Astrocyte (in vitro differentiated cells and primary cell): ENCODE measurements at regions not wholly inside any gene's neighbourhood (a gene's known extent, or its start where the extent isn't known, plus 50 kb on each side); places are given as distances from the start of the nearest gene placed in this dataset.

Experiments used
- DNase-seq: peaks from one replicate; pipeline ENCODE4 v3.0.0-alpha.2; 2010; ENCODE audit warnings: low read depth
- FAIRE-seq: peaks from 2 replicates; lab custom pipeline; 2011; peaks lifted over from hg19 to GRCh38; lab: Jason Lieb, UNC
- H2AFZ ChIP-seq: 2 replicates; pipeline ENCODE4 v1.6.0; 2012; ENCODE audit warnings: low read depth, low read length, inconsistent platforms
- H3K27ac ChIP-seq: 2 replicates; pipeline ENCODE4 v1.5.1; 2011; ENCODE audit warnings: low read depth, low read length, inconsistent platforms
- H3K27me3 ChIP-seq: 2 replicates; pipeline ENCODE4 v1.6.0; 2011; ENCODE audit warnings: low read length, inconsistent platforms; ENCODE audit not compliant: insufficient read depth
- H3K36me3 ChIP-seq: 2 replicates; pipeline ENCODE4 v1.5.1; 2011; ENCODE audit warnings: low read length, inconsistent platforms; ENCODE audit not compliant: insufficient read depth
- H3K4me1 ChIP-seq: 2 replicates; pipeline ENCODE4 v1.5.1; 2011; ENCODE audit warnings: low read length, inconsistent platforms; ENCODE audit not compliant: insufficient read depth
- H3K4me2 ChIP-seq: 2 replicates; pipeline ENCODE4 v1.6.0; 2012; ENCODE audit warnings: low read length, inconsistent platforms
- H3K4me3 ChIP-seq: 2 replicates; pipeline ENCODE4 v1.5.1; 2011; ENCODE audit warnings: low read depth, mild to moderate bottlenecking, low read length, inconsistent platforms; ENCODE audit not compliant: insufficient read depth
- H3K79me2 ChIP-seq: 2 replicates; pipeline ENCODE4 v1.6.0; 2012; ENCODE audit warnings: mild to moderate bottlenecking, low read length, inconsistent platforms; ENCODE audit not compliant: insufficient read depth
- H3K9ac ChIP-seq: 2 replicates; pipeline ENCODE4 v1.6.0; 2012; ENCODE audit warnings: mild to moderate bottlenecking, low read length, inconsistent platforms
- H3K9me3 ChIP-seq: 2 replicates; pipeline ENCODE4 v1.5.1; 2012; ENCODE audit warnings: low read depth, mild to moderate bottlenecking, low read length, inconsistent platforms; ENCODE audit not compliant: insufficient read depth
- H4K20me1 ChIP-seq: 2 replicates; pipeline ENCODE4 v1.6.0; 2012; ENCODE audit warnings: low read length, inconsistent platforms; ENCODE audit not compliant: insufficient read depth
- H3K27ac Mint-ChIP-seq: one replicate; pipeline ENCODE4 v1.8.0; 2021; ENCODE audit warnings: mild to moderate bottlenecking, mixed read lengths; ENCODE audit not compliant: unreplicated experiment
- H3K27me3 Mint-ChIP-seq: one replicate; pipeline ENCODE4 v1.8.0; 2021; ENCODE audit warnings: low read depth, mixed read lengths; ENCODE audit not compliant: unreplicated experiment
- H3K36me3 Mint-ChIP-seq: one replicate; pipeline ENCODE4 v1.8.0; 2021; ENCODE audit warnings: low read depth, mixed read lengths; ENCODE audit not compliant: unreplicated experiment
- H3K4me1 Mint-ChIP-seq: one replicate; pipeline ENCODE4 v1.8.0; 2021; ENCODE audit warnings: low read depth, mixed read lengths; ENCODE audit not compliant: unreplicated experiment
- H3K4me3 Mint-ChIP-seq: one replicate; pipeline ENCODE4 v1.8.0; 2021; ENCODE audit warnings: mild to moderate bottlenecking, moderate library complexity, mixed read lengths; ENCODE audit not compliant: unreplicated experiment
- H3K9me3 Mint-ChIP-seq: one replicate; pipeline ENCODE4 v1.8.0; 2021; ENCODE audit warnings: mild to moderate bottlenecking, mixed read lengths; ENCODE audit not compliant: unreplicated experiment
- EZH2 ChIP-seq: IDR thresholded peaks from 2 replicates; pipeline ENCODE4 v1.6.1; 2012; ENCODE audit warnings: mild to moderate bottlenecking, low read length, inconsistent platforms; ENCODE audit not compliant: insufficient read depth
- TF ChIP-seq, protein P1 (sequence below): IDR thresholded peaks from 2 replicates; pipeline ENCODE4 v1.5.1; 2011; ENCODE audit warnings: low read depth, mild to moderate bottlenecking, inconsistent platforms, low read length, moderate library complexity; ENCODE audit not compliant: insufficient read depth

DNA sequence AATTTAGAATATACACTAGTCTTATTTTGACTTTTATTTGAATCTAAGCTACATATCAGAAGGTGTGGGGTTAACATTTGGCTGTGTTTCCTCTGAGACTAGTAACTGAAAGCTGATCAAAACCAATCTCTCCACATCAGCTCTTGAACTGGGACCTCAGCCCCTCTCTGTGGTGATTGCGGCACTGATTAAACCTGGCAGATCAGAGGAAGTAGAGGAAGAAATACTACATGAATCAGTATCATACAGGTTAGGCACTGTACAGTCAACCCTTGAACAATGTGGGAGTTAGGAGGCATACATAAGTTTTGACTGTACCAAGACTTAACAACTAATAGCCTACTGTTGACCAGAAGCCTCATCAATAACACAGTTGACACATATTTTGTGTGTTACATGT, 122.5 kb upstream of the C1orf87 start:
- H3K9me3 ChIP-seq = no peaks in the 10 kb centered on the region
- Mint-ChIP-seq H3K9me3 (no peaks in the 10 kb centered on the region), H3K36me3 (no peaks in the 10 kb centered on the region), H3K4me1 (no peaks in the 10 kb centered on the region), H3K27me3 (no peaks in the 10 kb centered on the region), H3K27ac (no peak overlapping the region), H3K4me3 (no peak overlapping the region)
- H3K27ac ChIP-seq = no peak overlapping the region
- no peaks in the 10 kb centered on the region for H4K20me1 ChIP-seq
- H3K79me2 ChIP-seq = no peaks in the 10 kb centered on the region
- TF ChIP-seq, protein P1, sequence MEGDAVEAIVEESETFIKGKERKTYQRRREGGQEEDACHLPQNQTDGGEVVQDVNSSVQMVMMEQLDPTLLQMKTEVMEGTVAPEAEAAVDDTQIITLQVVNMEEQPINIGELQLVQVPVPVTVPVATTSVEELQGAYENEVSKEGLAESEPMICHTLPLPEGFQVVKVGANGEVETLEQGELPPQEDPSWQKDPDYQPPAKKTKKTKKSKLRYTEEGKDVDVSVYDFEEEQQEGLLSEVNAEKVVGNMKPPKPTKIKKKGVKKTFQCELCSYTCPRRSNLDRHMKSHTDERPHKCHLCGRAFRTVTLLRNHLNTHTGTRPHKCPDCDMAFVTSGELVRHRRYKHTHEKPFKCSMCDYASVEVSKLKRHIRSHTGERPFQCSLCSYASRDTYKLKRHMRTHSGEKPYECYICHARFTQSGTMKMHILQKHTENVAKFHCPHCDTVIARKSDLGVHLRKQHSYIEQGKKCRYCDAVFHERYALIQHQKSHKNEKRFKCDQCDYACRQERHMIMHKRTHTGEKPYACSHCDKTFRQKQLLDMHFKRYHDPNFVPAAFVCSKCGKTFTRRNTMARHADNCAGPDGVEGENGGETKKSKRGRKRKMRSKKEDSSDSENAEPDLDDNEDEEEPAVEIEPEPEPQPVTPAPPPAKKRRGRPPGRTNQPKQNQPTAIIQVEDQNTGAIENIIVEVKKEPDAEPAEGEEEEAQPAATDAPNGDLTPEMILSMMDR = no peak
- no peak overlapping the region for H3K4me3 ChIP-seq
- no peaks in the 10 kb centered on the region for H3K36me3 ChIP-seq
- no peak overlapping the region for H3K4me2 ChIP-seq
- no peak overlapping the region for H2AFZ ChIP-seq
- no peak for FAIRE-seq
- no peaks in the 10 kb centered on the region for H3K4me1 ChIP-seq
- no peak for DNase-seq
- H3K9ac ChIP-seq = no peak overlapping the region
- H3K27me3 ChIP-seq = no peaks in the 10 kb centered on the region

DNA sequence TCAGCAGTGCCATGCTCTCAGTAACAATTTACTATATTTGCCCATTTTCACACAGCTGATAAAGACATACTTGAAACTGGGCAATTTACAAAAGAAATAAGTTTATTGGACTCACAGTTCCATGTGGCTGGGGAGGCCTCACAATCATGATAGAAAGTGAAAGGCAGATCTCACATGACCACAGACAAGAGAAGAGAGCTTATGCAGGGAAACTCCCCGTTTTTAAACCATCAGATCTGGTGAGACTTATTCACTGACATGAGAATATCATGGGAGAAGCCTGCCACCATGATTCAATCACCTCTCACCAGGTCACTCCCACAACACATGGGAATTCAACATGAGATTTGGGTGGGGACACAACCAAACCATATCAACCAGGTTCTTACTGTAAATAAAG, 112.1 kb upstream of the C1orf87 start:
- no peaks in the 10 kb centered on the region for H3K9me3 ChIP-seq
- H3K27me3 ChIP-seq = no peaks in the 10 kb centered on the region
- H3K4me3 Mint-ChIP-seq = no peak overlapping the region
- H3K27ac Mint-ChIP-seq = no peak overlapping the region
- H3K9me3 Mint-ChIP-seq = peaks cover 10% of the 10 kb centered on the region
- H3K4me2 ChIP-seq = no peak overlapping the region
- no peak for FAIRE-seq
- no peak overlapping the region for H3K9ac ChIP-seq
- H3K36me3 ChIP-seq = no peaks in the 10 kb centered on the region
- no peak overlapping the region for H3K27ac ChIP-seq
- no peaks in the 10 kb centered on the region for H4K20me1 ChIP-seq
- no peak for TF ChIP-seq EZH2
- TF ChIP-seq, protein P1 = no peak
- H3K36me3 Mint-ChIP-seq = no peaks in the 10 kb centered on the region
- H3K27me3 Mint-ChIP-seq = no peaks in the 10 kb centered on the region
- no peak for DNase-seq
- no peak overlapping the region for H2AFZ ChIP-seq
- H3K4me1 Mint-ChIP-seq = no peaks in the 10 kb centered on the region
- H3K4me1 ChIP-seq = no peaks in the 10 kb centered on the region
- H3K79me2 ChIP-seq = no peaks in the 10 kb centered on the region
- no peak overlapping the region for H3K4me3 ChIP-seq

DNA sequence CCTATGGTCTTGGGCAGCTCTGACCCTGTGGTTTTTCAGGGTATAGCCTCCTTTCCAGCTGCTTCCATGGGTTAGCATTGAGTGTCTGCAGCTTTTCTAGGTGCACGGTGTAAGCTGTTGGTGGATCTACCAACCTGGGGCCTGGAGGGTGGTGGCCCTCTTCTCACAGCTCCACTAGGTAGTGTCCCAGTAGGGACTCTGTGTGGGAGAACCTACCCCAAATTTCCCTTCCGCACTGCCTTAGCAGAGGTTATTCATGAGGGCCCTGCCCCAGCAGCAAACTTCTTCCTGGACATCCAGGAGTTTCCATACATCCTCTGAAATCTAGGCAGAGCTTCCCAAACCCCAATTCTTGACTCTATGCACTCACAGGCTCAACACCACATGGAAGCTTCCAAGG, 111.0 kb upstream of the C1orf87 start:
- H3K79me2 ChIP-seq = no peaks in the 10 kb centered on the region
- H3K4me2 ChIP-seq = no peak overlapping the region
- Mint-ChIP-seq H3K27ac (no peak overlapping the region), H3K4me1 (no peaks in the 10 kb centered on the region), H3K9me3 (peaks cover 10% of the 10 kb centered on the region), H3K4me3 (no peak overlapping the region), H3K27me3 (no peaks in the 10 kb centered on the region), H3K36me3 (no peaks in the 10 kb centered on the region)
- no peak for DNase-seq
- H2AFZ ChIP-seq = no peak overlapping the region
- H3K4me3 ChIP-seq = no peak overlapping the region
- FAIRE-seq = no peak
- TF ChIP-seq, protein P1 = no peak
- TF ChIP-seq EZH2 = no peak
- H4K20me1 ChIP-seq = no peaks in the 10 kb centered on the region
- no peaks in the 10 kb centered on the region for H3K9me3 ChIP-seq
- H3K27me3 ChIP-seq = no peaks in the 10 kb centered on the region
- no peaks in the 10 kb centered on the region for H3K36me3 ChIP-seq
- H3K9ac ChIP-seq = no peak overlapping the region
- no peak overlapping the region for H3K27ac ChIP-seq
- H3K4me1 ChIP-seq = no peaks in the 10 kb centered on the region
